ENCODE measurements at regions not wholly inside any gene's neighbourhood (a gene's known extent, or its start where the extent isn't known, plus 50 kb on each side); places are given as distances from the start of the nearest gene placed in this dataset.
"Not testable (repeated sequence)": the region's sequence is repeated elsewhere in the genome, so short reads cannot be mapped to it uniquely, and the experiment has no call there.

DNA sequence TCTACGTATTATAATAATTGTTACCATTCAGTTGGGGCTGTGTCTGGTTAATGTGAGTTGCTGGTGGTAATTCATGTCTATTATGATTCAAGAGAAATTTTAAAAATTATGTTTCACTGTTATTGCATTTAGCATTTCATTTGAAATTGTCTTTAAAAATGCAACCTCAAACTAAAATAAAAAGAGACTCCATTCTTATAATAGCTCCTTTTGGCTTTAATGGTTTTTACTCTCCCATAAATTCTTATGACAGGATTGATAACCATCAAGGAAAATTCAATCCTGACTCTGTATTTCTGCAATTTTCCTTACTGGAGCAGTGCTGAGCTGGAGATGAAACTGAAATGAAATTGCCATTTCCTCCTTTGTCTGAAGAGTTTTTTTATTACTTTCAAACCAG lies 262.7 kb downstream of the REEP3 start:
- no peak for DNase-seq (ENCODE audit: low read depth in 2 of 2)

DNA sequence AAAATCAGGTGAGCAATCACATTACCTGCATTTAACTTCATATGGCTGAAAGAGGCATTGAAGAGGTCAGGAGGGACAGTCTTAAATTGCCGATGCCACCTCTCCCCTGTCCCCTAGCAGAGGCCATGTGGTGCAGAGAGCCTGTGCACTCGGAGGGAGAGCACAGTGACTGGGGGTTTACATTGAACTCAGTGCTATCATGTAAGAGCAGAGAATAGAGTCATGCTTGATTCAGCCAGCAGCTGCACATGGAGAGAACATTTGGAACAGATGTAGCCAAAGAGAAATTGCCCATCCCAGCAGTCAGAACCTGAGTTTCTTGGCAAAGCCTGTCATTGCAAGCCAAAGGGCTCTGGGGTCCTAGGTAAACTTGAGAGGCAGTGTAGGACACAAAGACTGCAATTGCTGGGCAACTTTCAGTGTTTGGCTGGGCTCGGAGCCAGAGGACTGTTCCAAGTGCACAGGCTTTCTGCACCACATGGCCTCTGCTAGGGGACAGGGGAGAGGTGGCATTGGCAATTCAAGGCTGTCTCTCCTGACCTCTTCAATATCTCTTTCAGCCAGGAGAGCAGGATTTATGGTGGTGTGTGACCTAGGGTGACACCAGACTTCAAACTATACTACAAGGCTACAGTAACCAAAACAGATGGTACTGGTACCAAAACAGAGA lies 267.1 kb downstream of the REEP3 start:
- DNase-seq (ENCODE audit: low read depth in 2 of 2): no peak

DNA sequence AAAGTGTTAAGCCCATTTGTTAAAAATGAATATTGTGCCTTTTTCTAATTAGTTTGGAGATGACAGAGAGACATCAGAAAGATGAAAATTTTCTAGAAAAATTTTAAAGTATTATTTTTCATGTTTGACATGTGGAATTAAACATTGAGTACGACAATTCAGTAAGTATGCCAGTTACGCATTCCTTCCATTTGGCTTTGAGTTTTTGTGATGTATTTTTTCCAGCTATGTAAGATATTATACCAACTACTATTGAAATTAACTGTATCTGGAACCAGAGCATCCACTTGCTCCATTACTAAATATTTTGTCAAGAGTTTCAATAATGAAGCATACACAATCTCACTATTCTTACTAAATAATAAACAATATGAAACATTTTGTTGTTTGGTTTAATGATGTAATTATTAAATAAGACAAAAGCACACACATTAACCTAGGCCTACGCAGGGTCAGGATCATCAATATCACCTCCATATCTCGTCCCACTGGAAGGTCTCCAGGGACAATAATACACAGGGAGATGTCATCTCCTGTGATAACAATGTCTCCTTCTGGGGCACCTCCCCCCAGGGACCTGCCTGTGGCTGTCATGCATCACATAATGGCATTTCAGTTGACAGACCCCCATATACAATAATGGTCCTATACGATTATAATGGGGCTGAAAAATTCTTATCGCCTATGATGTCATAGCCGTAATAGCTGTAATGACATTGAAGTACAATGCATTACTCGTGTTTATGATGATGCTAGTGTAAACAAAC lies 274.1 kb downstream of the REEP3 start:
- DNase-seq (ENCODE audit: low read depth in 2 of 2): no peak

DNA sequence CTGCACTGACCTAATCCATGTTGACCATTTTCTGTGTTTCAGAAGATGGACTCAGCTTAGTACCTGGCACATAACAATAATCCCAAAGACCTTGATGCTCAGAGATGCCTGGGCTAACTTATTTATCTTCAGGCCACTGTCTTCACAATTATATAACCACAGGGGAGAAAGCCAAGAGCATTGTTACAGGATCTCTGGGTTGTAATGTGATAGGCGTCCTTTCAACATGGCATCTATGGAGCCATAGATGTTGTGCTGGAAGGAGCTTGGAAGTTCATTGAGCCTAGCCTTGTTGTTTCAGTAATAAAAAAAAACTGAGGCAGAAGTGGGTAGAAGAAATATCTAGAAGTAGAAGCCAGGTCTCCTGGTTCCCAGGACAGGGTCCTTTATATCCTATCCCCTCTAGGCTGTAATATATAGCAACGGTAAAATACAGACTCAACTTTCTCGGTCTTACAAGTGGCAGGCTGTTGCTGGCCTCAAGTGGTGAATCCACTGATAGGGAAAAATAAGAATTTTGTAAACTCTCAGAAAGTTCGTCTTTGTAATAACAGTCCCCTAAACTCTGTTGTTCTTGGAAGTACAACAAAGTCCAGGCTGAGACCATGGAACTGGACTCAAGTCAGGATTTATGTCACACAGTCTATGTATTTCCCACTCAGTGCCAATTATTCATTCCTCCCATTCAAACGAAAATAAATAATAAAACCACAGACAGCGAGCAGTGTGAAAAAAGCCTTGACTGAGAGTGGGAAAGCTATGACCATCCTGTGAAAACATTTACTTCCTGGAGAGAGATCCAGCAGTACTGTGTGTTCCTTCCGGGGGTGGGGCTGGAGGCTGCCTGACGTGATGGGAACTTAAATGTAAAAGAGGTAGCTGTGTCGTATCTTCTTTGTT lies 277.6 kb downstream of the REEP3 start:
- no peak for DNase-seq (ENCODE audit: low read depth in 2 of 2)

DNA sequence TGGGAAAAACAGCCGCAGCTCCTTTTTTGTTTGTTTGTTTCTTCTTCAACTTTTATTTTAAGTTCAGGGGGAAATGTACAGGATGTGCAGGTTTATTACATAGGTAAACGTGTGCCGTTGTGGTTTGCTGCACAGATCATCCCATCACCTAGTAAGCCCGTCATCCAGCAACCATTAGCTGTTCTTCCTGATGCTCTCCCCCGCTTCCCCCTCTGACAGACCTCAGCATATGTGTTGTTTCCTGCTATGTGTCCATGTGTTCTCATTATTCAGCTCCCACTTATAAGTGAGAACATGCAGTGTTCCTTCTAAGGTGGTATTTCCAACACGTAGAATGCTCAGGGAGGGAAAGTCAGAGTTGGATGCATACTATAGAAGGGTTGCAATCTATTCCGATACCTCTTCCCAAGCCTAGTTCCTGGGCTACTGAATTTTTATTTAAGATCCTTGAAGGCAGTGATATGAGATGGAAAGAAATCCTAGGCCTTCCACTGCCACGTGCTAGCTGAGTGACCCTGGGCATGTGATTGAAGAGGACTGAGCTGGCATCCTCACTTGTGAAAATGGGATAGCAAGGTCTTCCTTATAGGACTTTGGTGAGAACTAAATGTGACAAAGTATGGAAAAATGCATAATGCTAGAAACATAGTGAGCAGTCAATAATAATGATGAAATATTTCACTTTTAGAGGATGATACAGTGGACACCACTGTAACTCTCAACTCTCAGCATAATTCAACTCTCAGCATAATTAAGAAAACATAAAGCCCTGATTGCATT lies 278.5 kb downstream of the REEP3 start:
- no peak for DNase-seq (ENCODE audit: low read depth in 2 of 2)

DNA sequence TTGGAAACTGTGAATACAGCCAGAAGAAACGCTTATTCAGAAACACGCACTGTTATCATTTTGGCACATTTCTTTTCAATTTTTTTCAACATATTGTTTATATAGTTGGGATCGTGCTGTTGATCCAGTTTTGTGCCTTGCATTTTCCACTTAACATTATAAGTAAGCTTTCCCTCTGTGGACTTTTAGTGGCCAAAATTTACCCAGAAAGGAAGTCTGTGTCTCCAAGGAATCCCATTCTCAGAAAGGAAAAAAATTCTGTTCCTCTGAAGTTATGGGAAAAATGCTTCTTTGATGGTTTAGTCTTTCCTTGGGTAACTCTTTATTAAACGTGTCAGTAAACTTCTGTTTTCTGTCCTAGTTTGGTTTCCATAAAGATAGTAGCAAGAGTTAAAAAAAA lies 280.0 kb downstream of the REEP3 start:
- no peak for DNase-seq (ENCODE audit: low read depth in 2 of 2)

DNA sequence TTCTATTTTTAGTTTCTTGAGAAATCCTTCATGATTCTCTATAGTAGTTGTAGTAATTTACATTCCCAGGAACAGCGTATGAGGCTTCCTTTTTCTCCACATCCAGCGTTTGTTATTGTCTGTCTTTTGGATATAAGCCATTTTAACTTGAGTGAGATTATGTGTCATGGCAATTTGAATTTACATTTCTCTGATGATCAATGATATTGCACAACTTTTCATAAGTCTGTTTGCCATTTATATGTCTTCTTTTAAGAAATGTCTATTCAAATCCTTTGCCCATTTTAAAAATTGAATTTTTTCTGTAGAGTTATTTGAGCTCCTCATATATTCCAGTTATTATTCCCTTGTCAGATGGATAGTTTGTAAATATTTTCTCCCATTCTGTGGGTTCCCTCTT lies 285.1 kb downstream of the REEP3 start:
- DNase-seq (ENCODE audit: low read depth in 2 of 2): no peak

DNA sequence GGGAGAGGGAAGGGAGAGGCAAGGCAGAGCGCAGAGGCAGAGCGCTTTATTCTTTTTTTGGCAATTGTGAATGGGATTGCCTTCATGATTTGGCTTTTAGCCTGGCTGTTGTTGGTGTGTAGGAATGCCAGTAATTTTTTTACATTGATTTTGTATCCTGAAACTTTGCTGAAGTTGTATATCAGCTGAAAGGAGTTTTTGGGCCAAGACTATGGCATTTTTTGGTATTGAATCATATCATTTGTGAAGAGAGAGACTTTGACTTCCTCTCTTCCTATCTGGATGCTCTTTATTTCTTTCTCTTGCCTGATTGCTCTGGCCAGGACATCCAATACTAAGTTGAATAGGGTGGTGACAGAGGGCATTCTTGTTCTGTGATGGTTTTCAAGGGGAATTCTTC lies 291.3 kb downstream of the REEP3 start:
- no peak for DNase-seq (ENCODE audit: low read depth in 2 of 2)

DNA sequence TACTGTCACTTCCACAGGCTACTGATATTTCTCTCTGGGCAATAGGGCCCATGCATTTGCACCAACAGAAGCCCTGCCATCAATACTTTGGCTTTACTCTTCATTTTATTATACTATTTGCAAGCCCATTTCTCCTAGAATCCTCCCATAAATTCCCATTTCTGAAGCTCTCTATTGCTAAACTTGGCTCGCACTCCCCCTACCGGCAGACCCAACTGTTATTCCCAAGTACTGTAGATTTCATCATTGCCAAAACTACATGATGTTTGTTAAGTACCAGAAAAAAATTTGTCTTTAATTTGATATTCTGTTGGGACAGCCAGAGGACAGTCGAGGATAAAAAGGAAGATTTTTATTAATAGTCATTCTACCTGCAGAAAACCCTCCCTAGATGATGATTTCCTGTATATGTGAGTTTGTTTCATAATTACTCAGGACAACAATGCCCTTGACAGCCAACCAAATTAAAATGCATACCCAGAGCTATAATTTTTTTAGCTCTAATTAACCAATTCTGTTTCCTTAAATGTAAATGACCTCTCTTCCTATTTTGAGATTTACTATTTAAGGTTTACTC lies 298.6 kb downstream of the REEP3 start:
- DNase-seq (ENCODE audit: low read depth in 2 of 2): no peak

DNA sequence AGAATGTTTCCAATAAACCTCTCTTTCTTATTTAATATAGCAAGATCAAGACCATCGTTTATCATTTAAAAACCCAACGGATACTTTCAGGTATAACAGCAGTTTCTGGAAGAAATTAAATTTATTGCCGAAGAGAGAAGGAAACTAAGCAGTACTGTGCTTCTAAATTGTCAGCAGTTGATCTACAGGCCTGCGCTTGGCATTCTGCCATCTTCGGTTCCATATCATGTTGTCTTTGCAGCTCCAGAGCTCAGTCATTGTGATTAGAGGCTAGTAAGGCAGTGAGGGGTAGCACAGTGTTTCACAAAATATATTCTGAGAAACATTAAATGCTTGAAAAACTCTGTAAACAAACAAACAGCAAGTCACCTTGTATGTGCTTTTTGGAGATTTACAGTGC lies 301.3 kb downstream of the REEP3 start:
- DNase-seq (ENCODE audit: low read depth in 2 of 2): no peak

DNA sequence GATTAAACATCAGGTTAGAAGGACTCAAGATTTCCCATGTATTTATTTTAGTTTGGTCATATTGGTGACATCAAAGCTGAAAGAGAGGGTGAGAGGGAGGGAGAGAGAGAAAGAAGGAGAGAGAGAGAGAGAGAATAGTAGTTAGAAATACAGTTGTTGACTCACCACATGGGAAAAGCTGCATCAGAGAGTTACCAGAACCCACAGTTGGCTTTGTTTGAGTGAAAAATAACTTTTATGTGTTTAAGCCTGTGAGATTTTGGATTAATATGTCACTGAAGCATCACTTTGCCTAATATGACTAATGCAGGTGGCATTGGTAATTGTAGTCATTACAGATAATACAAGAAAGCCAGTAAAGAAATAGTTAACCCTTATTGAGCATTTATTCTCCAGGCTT lies 303.9 kb downstream of the REEP3 start:
- DNase-seq (ENCODE audit: low read depth in 2 of 2): no peak

DNA sequence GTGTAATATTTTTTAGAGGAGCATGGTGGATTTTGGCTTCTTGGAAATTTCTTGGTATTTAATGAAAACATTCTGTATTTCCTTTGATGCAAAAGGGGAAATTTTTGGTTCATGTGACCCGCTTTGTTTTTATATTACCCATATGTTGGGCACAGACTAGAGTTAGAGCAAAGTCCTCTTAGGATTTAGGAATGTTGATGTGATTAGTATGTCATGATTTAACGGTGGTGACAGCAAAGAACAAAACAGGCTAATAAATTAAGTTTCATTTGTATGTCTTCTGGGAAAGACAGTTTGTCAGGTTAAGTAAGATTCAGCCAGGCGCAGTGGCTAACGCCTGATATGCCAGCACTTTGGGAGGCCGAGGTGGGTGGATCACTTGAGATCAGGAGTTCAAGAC lies 304.6 kb downstream of the REEP3 start:
- no peak for DNase-seq (ENCODE audit: low read depth in 2 of 2)

DNA sequence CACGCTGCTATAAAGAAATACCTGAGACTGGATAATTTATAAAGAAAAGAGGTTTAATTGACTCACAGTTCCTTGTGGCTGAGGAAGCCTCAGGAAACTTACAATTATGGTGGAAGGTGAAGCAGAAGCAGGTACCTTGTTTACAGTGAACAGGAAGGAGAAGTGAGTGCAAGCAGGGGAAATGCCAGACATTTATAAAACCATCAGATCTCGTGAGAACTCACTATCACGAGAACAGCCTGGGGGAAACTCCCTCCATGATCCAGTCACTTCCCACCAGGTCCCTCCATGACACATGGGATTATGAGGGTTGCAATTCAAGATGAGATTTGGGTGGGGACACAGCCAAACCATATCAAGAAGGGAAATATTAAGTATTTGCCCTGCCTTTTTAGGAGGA lies 305.8 kb downstream of the REEP3 start:
- DNase-seq (ENCODE audit: low read depth in 2 of 2): not testable (repeated sequence)

DNA sequence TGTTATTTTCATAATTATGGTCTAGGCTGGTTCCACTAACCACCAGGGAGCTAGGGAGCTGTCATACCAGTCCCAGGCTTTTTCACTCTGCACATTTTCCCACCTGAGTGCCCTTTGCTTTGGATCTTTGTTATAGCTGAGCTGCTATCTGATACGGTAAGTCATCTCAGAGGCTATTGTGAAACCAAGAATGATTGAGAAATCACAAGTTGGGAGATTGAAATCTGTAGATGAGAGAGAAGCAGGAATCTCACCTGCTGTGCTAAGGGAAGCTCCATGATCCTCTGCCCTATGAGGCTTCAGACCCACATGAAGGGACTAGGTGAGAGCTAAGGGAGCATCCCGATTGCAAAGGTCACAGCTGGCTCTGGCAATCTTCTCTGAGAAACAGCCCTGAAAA lies 307.8 kb downstream of the REEP3 start:
- no peak for DNase-seq (ENCODE audit: low read depth in 2 of 2)

DNA sequence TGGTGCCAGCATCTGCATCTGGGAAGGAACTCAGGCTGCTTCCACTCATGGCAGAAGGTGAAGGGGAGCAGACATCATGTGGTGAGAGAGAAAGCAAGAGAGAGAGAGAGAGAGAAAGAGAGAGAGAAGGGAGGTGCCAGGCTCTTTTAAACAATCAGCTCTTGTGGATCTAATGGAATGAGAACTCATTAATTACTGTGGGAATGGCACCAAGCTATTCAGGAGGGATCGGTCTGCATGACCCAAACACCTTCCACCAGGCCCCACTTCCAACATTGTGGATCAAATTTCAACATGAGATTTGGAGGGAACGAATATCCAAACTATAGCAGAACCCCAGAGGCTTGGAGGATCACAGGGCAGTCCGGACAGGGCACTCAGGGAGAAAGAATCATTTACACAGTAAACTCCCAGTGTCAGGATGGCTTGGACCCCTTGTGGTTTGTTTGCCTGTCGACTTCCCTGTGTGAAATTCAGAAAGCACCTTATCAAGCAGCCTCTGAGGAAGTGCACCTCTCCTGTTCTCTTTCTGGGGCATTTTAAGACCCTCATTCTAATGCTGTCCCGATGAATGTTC lies 308.5 kb downstream of the REEP3 start:
- no peak for DNase-seq (ENCODE audit: low read depth in 2 of 2)

DNA sequence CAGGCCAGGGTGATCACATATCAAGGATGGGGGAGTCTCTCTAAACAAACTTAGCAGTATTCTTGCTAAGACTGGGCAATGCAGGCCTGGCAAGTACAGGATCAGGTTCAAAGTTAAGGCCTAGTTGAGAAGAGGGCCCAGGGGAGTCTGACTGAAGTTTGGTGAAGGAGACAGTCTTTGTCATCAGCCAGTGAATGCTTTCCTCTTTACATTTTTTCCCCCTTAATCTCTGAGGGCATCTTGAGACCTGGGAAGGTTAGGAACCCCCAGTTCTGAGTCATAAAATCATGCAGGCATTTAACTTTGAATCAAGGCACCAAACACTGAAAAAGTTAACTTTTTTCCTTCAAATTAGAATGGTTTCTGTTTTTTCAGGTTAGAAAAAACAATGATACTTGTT lies 311.5 kb downstream of the REEP3 start:
- no peak for DNase-seq (ENCODE audit: low read depth in 2 of 2)

DNA sequence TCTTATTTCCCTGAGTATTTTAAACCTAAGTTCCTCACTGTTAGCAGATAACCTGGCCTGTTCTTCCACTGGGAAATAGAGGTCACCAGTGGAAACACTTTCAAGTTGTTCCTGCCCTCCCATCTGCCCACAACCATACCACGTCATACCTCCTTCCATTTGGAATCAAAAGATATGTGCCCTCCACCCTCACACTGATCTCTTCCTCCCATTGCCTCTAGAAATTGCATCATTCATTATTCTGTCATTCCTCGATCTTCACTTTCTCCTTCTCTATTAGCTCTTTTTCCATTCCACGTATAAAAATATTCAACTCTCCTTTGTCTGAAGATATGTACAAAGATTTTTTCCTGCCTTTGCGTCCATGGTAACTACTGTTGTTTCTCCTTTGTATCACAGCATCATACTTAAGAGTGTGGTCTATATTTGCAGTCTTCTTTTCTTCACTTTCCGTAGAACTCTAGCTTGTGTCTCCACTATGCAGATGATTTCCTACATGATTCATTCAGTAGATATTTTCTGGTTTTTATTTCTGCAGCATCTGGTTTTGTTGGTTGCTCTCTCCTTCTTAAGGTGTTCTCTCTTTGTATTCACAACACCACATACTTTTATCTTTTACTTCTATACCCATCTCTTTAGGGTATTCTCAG lies 312.3 kb downstream of the REEP3 start:
- DNase-seq (ENCODE audit: low read depth in 2 of 2): no peak

DNA sequence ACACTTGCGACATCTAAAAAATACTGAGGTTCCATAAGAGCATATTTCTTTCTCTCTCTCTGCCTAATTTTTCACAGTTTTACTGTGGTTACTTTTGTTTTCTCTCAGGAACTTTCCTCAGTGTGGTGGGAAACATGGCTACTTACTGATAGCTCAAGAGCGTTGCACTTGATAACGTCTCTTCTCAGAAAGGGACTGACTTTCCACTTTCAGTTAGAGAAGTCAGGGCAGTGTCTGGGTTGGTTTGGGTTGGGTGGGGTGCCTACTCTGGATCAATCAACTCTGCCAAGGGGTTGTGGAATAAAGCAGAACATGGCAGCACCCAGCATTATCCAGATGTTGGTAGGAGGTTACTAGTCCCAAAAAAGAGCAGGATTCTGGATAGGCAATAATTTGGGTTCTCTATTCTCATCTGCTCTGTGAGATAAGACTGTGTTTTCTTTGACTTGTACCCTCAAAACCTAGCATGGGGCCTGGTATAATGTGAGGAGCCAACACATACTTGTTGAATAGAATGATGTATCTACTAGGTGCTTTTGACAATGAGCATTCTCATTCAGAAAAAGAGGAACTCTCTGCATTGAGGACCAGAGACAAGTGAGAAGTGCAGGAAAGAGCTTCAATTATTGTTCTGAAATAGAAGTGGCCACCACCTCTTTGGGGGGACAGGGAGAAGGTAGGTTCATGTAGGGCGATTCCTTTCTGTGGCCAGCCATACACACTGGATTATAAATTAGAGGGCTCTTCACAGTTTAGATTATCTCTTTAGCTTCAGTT lies 315.7 kb downstream of the REEP3 start:
- DNase-seq (ENCODE audit: low read depth in 2 of 2): no peak

DNA sequence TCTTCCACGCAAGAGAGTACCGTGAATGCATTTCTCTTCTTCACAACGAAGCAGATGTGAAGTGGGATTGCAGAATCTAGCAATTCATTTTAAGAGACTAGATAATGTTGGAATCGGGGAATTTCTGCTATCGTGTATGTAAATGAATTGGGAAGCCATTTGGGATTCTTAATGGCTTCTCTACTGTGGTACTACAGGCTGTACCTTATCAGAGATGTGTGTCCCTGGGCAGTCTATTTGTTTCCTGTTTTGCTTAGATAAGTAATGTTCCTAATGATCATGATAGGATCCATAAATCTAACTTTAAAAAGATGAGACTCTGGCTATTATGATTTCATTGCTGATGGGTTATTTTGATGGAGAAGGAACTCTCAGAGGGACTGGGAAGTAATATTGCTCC lies 320.6 kb downstream of the REEP3 start:
- DNase-seq (ENCODE audit: low read depth in 2 of 2): no peak

DNA sequence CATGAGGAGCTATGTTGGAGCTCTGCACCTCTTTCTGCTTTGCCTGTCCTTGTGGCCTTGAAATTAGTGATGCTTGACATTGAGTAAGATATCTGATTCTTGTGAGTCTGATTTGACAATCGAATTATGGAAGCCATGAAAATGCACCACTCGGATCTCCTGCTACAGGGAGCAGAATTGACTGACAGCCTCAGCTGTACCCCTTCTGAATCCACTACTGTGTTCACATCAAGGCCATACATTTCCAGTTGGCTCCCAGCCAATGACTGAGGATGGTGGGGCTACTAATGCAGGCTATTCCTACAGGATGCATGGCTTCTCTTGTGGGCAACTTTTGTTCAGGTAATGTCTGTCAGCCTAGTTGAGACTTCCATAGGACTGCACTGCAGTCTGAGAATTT lies 321.9 kb downstream of the REEP3 start:
- DNase-seq (ENCODE audit: low read depth in 2 of 2): no peak

Data from stimulated activated CD8-positive, alpha-beta memory T cell treated with anti-CD3 and anti-CD28 coated beads, Interleukin-7, amount 100 ng/mL, for 4 hours (primary cell).